GM18507 (cell line): ENCODE measurements at regions not wholly inside any gene's neighbourhood (a gene's known extent, or its start where the extent isn't known, plus 50 kb on each side); places are given as distances from the start of the nearest gene placed in this dataset.

Experiments
- DNase-seq: peaks from one replicate; pipeline ENCODE4 v3.0.0; 2011; ENCODE audit warnings: low read depth; ENCODE audit not compliant: insufficient read length; ENCODE audit errors: extremely low spot score
- FAIRE-seq: peaks from 2 replicates; lab custom pipeline; 2011; peaks lifted over from hg19 to GRCh38; lab: Jason Lieb, UNC

DNA sequence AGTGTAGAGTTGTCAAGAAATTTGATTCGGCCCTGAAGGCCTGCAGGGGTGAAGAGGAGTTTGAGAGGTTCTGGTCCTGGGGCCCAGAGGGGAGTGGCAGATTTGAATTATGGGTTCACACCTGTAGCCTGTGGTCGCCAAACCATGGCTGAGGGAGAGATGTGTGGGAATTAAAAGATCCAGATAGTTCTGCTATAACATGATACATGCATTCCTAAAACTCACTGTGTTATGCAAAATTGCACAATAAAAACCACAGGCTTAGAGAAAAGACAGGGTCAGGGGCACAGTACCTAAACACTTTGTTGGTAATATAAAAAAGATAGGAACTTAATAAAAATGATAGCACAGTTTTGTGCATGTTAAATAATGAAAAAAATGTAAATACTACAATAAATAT lies 106.2 kb downstream of the TMEM30B start:
- FAIRE-seq (no peak), DNase-seq (no peak)

DNA sequence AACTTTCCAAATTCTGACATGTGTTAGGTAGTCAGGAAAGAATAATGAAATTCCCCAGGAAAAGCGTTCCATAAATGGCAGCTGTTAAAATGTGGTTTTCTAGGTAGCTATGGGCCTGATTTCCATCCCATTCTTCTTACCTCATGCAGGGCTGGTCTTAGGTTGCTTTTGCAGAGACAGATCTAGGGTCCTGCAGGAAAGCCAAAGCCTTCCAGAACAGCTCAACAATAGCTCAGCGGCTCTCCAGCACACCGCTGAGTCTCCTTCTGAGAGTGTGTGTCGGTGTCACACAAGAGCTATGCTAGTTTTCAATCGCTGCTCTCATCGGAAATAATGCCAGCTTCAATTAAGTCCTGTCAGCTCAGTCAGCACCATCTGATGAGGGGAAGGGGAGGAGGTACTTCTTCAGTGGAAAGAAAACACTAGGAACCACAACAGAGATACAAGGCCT lies 106.7 kb downstream of the TMEM30B start:
- DNase-seq (no peak), FAIRE-seq (no peak)

DNA sequence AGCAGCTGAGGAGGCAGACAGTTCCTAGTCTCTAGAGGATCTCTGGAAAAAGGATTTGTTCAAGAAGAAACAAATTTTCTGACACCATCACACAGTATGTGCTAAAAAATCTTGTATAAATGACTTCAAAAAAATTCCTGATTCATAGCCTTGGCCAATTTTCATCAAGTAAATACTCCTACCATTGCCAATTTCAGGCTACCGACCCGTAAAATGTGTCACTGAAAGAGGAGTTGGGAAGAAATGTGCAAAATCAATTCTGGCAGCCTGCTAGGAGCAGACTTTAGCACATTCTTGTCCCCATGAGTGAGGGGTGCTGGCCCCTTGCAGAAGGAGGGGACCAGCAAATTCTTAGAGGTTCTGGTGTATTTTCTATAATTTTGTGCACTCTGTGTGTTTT lies 109.4 kb downstream of the TMEM30B start:
- no peak for FAIRE-seq
- DNase-seq, result no peak

DNA sequence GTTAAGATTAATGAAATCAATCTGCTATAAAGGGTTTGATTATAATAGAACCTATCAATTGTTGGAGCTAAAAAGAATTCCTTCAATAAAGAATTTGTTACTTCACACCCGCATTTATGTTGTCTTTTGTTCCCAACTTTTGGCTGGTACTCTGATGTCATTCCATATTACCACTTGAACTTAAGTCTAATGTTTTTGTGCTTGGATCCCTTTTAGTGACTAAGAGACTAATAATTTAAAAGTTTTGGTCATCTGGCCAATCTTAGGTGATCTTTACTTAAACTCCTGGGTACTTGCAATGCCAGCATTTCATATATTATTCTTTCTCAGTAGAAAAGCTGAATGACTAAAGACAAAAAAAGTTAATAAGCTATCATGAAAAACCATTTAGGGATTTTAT lies 113.0 kb downstream of the TMEM30B start:
- FAIRE-seq (no peak), DNase-seq (no peak)

DNA sequence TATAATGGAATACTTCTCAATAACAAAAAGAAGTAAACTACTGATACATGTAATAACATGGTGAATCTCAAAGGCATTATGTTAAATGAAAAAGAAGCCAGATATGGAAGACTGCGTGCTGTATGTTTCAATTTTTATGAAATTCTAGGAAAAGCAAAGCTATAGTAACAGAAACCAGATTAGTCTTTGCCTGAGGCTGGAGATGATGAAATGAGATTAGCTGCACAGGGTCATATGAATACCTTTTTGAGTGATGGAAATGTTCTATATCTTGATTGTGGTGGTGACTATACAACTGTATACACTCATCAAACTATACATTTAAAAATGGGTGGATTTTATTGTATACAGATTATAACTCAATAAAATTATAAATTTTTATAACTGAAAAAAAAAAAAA lies 113.5 kb downstream of the TMEM30B start:
- DNase-seq, result no peak
- no peak for FAIRE-seq

DNA sequence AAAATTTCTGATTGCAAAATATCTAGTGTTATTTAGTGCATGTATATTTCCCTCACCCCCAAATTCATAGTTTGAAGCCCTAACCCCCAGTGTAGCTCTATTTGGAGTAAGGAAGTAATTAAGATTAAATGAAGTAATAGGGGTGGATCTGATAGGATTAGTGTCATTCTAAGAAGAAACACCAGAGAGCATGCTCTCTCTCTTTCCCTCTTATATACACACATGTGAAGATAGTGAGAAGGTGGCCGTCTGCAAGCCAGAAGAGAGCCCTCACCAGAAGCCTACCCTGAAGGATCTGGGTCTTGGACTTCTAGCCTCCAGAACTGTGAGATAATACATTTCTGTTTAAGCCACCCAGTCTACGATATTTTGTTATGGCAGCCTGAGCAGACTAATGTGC lies 120.3 kb downstream of the TMEM30B start:
- no peak for FAIRE-seq
- no peak for DNase-seq

DNA sequence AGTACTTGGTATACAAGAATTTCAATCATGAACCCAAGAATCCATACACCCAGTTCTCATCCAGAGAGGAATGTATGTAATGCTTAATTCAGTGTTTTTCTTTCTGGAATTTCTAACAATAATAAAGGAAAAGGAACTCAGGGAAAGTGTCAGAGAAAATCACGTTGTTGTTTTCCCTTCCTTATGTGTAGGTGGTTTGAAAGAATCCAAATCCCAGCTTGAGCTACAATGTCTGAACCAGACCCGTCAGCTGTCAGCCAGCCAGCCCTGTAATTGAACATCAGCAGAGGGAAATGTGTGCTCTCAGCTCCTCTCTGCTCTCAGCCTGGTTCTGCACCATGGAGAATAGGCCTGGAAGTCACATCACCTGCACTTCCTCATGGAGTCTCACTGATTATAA lies 126.5 kb downstream of the TMEM30B start:
- no peak for DNase-seq
- no peak for FAIRE-seq

DNA sequence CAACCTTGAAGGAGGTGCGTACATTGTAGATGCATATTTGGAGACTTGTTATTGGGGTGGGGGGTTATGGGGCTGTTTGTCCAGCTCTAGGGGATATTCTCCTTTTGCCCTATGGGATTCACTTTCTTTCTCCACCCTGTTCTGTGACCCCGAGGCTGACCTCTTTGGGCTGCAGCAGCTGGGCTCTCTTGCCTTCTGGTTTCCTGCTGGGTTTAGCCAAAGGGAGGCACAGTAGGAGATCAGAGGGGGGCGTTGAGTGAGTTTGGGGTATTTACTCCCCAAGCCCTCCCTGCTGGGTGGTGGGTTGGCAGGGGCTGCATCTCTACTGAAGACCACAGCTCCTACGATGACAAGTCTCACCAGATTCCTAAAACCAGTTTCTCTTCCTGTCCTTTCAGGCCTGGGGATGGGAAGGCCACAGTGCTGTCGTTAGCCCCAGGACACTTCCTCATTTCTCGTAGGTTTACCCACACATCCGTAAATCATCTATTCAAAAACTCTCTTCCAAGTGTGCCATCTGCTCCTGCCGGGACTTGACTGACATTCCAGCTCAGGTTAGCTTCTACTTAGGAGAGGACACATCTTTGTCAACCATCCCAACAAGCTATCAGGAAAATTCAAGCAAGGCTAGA lies 127.1 kb downstream of the TMEM30B start:
- FAIRE-seq, result no peak
- DNase-seq, result no peak

DNA sequence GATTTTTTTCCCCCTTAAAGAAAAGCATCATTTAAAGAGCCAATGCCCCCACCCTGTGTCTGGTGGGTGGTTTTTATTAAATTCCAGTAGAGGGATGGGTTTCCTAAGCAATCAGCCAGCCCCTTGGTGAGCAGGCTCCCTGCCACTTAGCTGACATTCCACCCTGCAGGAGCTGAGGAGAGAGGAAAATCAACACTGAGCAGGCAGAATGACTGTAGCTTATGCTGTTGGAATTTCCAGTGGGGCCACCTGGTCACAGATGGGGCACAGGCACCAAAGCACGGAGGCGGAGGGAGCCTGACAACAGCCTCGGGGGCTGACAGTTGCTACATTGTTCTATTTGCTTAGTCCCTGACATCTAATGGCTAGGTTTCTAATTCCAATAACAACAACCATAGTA lies 127.7 kb downstream of the TMEM30B start:
- no peak for DNase-seq
- no peak for FAIRE-seq

DNA sequence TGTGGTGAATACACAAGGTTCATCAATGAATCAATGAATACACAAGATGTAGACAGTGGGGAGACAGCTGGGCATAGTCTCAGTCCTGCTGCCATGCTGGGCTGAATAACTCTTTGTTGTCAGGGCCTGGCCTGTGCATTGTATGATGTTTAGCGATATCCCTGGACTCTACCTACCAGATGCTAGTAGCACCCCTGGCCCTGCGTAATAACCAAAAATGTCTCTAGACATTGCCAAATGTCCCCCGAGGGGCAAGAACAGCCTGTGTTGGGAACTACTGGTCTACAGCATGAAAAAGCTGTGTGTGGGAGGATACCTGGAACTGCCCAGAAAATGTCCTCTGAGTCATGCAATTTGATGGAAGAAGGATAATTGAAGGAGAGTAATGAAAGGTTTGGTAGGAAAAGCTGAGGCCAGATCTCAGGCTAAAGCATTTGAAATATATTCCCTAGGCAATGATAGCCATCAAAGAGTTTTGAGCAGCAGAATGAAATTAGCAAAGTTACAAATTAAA lies 128.2 kb downstream of the TMEM30B start:
- DNase-seq (no peak), FAIRE-seq (no peak)

DNA sequence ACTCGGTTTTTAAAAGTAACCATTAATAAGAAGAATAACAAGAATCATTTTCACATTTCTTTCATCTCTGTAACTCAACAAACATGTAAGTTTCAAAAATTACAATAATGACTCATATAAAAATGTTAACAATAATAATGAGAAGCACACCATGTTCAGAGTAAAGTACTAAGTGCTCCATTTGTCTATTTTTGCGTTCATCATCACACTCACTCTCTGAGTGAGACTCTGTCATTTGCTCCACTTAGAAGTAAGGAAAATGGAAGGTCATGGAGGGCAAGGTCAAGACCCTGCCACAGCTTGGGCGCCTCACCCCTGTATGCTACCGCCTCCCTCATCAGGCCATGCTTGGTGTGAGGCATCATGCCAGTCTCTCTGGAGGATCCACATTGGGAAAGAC lies 129.9 kb downstream of the TMEM30B start:
- FAIRE-seq (no peak), DNase-seq (no peak)

DNA sequence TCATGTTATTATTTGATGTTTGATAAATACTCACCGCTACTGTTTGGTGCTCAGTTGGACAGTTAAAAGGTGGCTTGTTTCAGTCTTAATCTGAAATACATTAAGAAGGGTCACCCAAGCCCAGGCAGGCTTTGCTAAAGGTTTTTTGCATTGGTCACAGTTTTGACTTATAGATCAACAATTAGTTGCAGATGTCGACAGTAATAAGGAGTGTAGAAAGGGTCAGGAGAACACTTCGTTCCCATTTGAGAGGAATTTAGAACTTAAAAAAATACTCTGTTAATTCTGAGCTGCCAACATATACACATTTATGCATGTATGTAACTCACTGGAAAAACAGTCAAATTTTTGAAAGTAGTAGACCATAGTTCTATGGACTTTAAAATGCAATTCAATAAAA lies 130.3 kb downstream of the TMEM30B start:
- no peak for DNase-seq
- FAIRE-seq, result no peak

DNA sequence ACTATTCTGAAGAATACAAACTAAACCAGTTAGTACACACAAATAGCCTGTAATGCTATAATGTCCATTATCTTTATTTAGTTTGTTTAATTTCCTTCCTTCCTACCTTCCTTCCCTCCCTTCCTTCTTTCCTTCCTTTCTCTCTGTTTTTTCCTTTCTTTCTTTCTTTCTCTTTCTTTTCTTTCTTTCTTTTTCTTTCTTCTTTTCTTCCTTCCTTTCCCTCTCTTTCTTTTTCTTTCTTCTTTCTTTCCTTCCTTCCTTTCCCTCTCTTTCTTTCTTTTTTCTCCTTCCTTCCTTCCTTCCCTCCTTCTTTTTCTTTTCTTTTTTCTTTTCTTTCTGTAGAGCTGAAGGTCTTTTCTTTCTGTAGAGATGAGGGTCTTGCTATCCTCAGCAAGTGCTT lies 131.2 kb downstream of the TMEM30B start:
- no peak for FAIRE-seq
- DNase-seq, result no peak

DNA sequence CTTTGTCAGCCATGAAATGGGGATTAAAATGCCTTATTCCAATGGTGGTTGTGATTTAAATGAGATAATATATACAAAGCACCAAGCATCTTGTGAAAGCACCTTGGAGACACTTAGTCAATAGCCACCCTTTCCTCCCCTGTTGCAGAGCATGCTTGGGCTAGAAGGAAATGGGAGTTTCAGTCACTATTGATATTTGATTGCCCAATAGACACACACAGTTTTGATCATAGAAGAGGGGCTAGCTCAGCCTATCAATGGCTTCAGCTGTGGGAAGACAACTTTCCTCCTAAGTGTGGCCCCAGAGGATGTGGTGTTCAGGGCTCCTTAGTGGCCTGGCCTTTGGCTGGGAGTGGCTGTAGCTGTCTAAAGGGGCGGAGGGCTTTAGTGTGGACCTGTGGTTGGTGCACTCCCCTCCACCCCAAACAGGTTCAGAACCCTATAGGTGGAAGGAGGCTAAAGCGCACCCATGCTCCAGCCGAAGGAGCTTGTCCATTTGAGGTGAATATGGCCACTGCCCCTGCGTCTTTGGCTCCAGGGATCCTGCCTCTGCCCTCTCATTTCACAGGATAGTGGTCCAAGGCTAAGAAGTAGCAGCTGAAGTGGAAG lies 132.3 kb downstream of the TMEM30B start:
- FAIRE-seq, result no peak

DNA sequence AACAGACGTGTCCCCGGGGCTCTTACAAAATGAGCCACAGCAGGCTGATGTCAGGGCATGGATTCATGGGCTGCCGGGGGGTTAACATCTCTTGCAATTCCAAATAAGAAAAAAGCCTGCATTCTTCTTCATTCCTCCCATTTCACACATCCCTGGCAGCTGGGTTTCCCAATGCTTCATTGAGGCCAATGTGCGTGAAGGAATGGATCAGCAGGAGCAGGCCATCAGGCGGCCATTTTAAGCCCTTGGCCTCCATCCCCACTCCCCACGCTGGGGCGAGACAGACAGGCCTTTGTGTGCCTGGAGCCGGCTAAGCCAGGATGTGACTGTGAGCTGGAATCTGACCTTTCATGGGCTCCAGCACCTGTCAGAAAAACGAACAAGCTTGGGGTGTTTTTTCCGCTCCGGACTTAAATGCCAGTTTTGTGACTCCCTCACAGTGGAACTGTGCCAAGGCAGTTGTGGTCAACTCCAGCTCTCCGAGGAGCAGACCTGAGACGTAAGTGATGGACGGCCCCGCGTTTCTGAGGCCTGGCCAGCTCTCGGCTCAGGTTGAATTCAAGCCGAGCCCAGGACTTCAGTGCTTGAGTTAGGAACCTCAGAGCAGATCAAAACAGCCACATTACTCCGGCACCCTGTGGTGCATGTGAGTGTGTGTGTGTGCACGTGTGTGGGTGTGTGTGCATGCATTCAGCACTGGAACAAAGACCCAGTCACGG lies 133.1 kb downstream of the TMEM30B start:
- no peak for FAIRE-seq
- DNase-seq, result no peak

More for the DNA sequence above, 132.3 kb downstream of the TMEM30B start:
- no peak for DNase-seq

DNA sequence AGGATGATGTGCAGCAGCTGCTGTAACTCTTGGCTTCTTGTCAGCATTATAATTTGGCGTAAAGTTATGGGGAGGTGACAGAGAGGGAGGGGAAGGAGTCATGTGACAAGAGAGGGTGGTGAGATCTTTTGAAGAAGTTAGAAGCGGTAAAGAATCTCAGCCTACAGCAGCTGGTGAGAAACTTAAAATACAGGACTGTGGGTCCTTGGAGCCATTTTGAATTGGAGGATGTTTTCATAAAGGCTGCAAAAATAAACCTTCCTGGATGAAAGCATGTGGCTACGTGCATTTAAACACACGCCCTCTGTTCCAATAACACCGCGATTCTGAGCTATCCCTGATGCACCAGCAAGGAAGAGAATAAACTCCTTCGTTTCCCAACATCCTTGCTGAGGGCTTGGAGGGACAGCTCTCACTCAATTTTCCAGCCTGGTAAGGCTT lies 133.7 kb downstream of the TMEM30B start:
- no peak for FAIRE-seq
- DNase-seq, result no peak

DNA sequence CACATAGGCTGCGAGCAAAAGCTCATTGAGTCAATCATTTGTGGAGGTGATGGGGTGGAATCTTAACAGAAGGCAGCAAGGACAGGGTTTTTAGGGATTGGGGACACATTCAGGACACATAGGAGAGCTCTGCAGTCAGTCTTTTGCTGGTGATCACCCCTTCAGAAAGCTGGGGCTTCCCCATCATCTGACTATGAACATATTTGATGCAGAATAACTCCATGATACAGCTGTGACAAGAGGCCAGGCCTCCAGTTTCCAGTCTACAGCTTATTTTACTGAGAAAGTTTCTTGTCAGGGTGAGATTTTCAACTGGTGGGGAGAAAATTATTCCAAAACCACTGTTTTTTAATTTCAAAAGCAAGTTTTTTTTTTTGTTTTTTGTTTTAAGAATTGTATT lies 134.2 kb downstream of the TMEM30B start:
- FAIRE-seq, result no peak
- DNase-seq, result no peak

DNA sequence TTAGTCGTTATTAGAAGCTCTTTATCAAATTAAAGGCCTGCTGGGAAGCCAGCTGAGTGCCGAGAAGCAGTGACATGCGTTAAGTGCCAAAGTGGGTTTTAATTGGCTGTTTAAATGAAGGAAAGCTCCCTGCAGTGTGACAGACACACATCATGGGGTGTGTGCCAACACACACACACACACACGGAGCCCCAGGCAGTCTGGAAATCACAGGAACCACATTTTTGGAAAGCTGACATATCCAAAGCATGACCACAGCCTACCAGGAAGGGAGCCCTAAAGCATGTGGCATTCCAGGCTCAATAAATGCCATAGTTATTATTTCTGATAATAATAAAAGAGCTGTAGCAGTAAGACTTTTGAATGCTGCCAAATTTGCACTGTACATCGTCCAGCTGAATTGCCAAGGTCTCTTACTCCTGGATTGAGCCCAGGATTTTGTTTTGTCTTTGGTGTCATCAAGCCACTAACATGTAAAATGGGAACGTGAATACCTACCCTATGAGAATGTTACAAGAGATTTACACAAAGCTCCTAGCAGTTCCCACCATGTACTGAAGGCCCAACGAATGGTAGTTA lies 135.1 kb downstream of the TMEM30B start:
- no peak for DNase-seq
- FAIRE-seq, result no peak

DNA sequence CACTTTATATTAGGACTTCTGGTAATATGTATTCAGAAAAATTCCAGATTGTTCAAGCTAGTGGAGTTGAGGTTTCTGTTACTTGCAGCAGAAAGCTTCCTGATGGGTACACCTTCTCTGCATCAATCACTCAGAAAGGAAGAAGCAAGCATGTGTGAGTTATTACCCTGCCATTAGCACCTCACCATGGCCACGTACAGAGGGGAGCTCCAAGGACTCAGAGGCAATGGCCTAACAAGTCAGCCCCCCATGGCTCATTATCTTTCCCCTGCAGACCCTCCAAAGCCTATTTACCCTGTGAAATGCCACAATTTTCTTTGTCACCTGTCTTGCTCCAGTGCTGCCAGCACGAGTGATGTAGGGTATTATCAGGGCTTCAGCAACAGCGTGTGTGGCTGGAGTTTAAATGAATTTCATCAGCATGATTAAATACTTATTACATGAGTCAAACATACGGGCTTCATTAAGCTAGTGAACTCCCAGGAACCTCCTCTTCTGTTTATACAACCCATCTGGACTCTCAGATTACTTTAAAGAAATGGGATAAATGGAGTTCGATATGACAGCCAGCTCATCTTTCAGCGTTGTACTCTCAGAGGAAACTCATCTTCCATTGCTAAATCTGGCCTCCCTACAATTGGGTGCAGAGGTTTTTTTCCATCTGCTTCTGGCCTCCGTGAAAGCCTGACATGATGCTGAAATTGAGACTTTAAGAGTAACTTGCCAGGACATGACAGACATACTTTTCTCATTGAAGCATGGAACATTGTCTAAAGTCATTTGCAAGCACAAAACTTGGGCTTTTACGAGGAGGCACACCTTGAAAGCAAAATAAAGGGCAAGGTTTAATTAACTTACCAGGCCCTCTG lies 135.9 kb downstream of the TMEM30B start:
- no peak for FAIRE-seq
- DNase-seq, result no peak
